Activated naive CD8-positive, alpha-beta T cell treated with anti-CD3 and anti-CD28 coated beads, Interleukin-2, amount 10 ng/mL, durations not matched to agents 7 days and 5 days (primary cell): ENCODE measurements at regions not wholly inside any gene's neighbourhood (a gene's known extent, or its start where the extent isn't known, plus 50 kb on each side); places are given as distances from the start of the nearest gene placed in this dataset.
"Not testable (repeated sequence)": the region's sequence is repeated elsewhere in the genome, so short reads cannot be mapped to it uniquely, and the experiment has no call there.

Experiments used
- ATAC-seq: fragments of 150-1000 bp; cut with Tn5 transposase; one replicate; pipeline ENCODE4 v1.10.0; 2021; ENCODE audit warnings: low read depth, moderate library complexity
- POLR2A ChIA-PET: fragments of 350-600 bp; sonication (Branson Sonifier 250); formaldehyde crosslinking; loops from one replicate; lab custom pipeline; 2021; ENCODE audit warnings: antibody characterized with exemption; lab: Charles Lee
- DNase-seq: peaks from one replicate; pipeline ENCODE4 v3.0.0; 2021
- H3K27ac Mint-ChIP-seq: one replicate; pipeline ENCODE4 v1.8.0; 2022; ENCODE audit warnings: mild to moderate bottlenecking, mixed read lengths
- H3K27me3 Mint-ChIP-seq: one replicate; pipeline ENCODE4 v1.8.0; 2022; ENCODE audit warnings: mild to moderate bottlenecking, moderate library complexity, mixed read lengths
- H3K36me3 Mint-ChIP-seq: one replicate; pipeline ENCODE4 v1.8.0; 2021; ENCODE audit warnings: mild to moderate bottlenecking, mixed read lengths
- H3K4me1 Mint-ChIP-seq: one replicate; pipeline ENCODE4 v1.8.0; 2021; ENCODE audit warnings: mixed read lengths
- H3K4me3 Mint-ChIP-seq: one replicate; pipeline ENCODE4 v1.8.0; 2022; ENCODE audit warnings: mild to moderate bottlenecking, moderate library complexity, mixed read lengths
- H3K9me3 Mint-ChIP-seq: one replicate; pipeline ENCODE4 v1.8.0; 2021; ENCODE audit warnings: mixed read lengths

- Mint-ChIP-seq H3K4me3 (no peak overlapping the region), H3K27ac (no peak overlapping the region), H3K36me3 (no peaks in the 10 kb centered on the region), H3K9me3 (no peaks in the 10 kb centered on the region), H3K4me1 (no peaks in the 10 kb centered on the region), H3K27me3 (no peaks in the 10 kb centered on the region)
- POLR2A ChIA-PET: no interaction called here
- ATAC-seq (no peak), DNase-seq (no peak)
Measured at GRCh38 chr4:79266136-79266535, 59.7 kb downstream of the NAA11 start.

DNA sequence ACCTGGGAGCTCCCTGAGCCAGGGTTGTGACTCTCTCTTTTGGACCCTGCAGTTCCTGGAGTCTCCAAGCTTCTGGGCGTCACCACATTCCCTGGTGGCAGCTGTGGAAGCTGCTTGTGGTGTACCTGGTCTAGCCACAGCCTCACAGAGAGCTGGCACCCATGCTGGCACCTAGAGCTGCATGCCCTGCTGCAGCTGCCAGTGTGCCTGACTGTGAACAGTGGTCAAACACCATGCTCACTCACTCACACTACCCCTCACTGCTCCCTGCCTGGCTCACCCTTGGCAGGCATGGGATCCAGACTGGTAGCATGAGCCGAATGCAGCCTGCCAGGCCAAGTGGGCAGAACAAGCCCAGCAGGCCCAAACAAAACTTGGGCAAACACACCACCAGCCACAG, 66.6 kb downstream of the NAA11 start:
- POLR2A ChIA-PET: no interaction called here
- Mint-ChIP-seq H3K4me1 (no peaks in the 10 kb centered on the region), H3K4me3 (no peak overlapping the region), H3K27ac (no peak overlapping the region), H3K9me3 (no peaks in the 10 kb centered on the region), H3K27me3 (no peaks in the 10 kb centered on the region), H3K36me3 (no peaks in the 10 kb centered on the region)
- ATAC-seq (no peak), DNase-seq (no peak)

- Mint-ChIP-seq H3K4me3 (no peak overlapping the region), H3K4me1 (no peaks in the 10 kb centered on the region), H3K27me3 (no peaks in the 10 kb centered on the region), H3K27ac (no peak overlapping the region), H3K9me3 (no peaks in the 10 kb centered on the region), H3K36me3 (no peaks in the 10 kb centered on the region)
- DNase-seq (no peak), ATAC-seq (no peak)
- POLR2A ChIA-PET: no interaction called here
Measured at GRCh38 chr4:79258614-79259176, 67.2 kb downstream of the NAA11 start.

DNA sequence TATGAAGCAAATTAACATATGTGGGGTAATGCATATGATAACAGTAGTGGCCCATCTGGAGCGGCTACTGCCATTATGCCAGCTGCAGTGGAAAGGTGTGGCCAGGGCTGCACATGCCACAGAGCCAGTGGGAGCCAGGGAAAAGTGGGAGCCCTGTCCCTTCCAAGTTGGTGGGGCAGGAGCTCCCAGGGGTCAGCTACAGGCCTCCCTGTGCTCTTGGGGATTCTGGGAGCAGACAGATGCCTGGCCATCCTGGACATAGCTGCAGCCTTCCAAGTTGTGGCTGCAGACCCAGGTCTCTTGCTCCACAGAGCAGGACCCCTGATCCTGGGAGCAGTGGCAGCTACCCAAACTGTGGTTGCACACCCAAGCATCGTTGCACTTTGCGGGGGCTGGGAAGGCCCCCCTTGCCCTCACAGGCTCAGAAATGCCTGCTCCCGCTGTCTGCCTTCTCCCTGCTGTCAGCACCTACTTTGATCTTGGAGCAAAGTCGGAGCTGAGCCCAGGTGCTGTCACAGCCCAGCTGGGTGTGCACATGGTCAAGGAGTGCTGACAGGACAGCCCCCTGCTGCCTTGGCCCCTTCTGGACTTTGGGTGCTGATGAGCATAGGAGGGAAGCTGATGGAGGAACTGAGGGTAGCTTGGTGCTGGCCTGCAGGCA, 67.8 kb downstream of the NAA11 start:
- POLR2A ChIA-PET: no interaction called here
- DNase-seq (no peak), ATAC-seq (no peak)
- no peaks in the 10 kb centered on the region for H3K4me1 Mint-ChIP-seq
- no peaks in the 10 kb centered on the region for H3K9me3 Mint-ChIP-seq
- H3K27ac Mint-ChIP-seq: no peak overlapping the region
- no peaks in the 10 kb centered on the region for H3K36me3 Mint-ChIP-seq
- H3K4me3 Mint-ChIP-seq: no peak overlapping the region
- no peaks in the 10 kb centered on the region for H3K27me3 Mint-ChIP-seq

DNA sequence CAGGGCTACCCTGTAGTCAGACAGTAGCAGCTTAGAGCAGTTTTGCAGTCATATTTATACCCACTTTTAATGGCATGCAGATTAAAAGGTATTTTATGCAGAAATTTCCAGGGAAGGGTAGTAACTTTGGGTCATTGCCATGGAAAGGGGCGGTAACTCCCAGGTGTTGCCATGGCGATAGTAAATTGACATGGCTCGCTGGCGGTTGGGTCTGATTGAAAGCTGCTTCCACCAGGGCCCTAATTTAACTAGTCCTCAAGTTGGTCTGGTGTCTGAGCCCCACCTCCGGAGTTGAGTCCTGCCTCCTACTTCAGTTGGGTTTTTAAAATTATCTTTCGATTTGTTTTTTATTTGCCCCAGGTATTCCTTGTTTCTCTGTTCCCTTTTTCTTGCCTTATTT, 70.1 kb downstream of the NAA11 start:
- no peaks in the 10 kb centered on the region for H3K36me3 Mint-ChIP-seq
- no peak overlapping the region for H3K27ac Mint-ChIP-seq

DNA sequence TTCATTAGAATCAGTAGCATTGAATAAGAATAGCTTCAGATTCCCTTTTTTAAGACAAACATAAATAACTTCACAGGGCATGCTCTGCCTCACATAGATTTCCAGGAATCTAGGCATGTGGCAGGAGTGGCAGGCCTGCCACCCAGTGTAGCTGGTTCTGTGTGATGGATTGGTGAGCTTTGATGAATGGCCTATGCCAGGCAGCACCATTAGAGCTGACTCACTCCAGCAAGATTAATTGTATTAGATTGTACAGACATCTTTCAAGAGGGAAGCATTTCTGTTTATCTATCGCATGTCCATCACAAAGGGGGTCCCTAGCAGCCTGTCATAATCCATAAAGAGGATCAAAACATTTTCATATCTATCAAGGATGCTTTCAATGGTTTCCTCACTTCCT, 71.9 kb downstream of the NAA11 start:
- Mint-ChIP-seq H3K9me3 (peaks cover 1% of the 10 kb centered on the region), H3K36me3 (no peaks in the 10 kb centered on the region), H3K27me3 (no peaks in the 10 kb centered on the region), H3K4me3 (no peak overlapping the region), H3K4me1 (peaks cover 3% of the 10 kb centered on the region), H3K27ac (no peak overlapping the region)
- ATAC-seq (no peak), DNase-seq (no peak)
- POLR2A ChIA-PET: no interaction called here

More for the DNA sequence above, 70.1 kb downstream of the NAA11 start:
- Mint-ChIP-seq H3K4me1 (no peaks in the 10 kb centered on the region), H3K4me3 (no peak overlapping the region), H3K27me3 (no peaks in the 10 kb centered on the region), H3K9me3 (no peaks in the 10 kb centered on the region)
- ATAC-seq (no peak), DNase-seq (no peak)
- POLR2A ChIA-PET: no interaction called here

DNA sequence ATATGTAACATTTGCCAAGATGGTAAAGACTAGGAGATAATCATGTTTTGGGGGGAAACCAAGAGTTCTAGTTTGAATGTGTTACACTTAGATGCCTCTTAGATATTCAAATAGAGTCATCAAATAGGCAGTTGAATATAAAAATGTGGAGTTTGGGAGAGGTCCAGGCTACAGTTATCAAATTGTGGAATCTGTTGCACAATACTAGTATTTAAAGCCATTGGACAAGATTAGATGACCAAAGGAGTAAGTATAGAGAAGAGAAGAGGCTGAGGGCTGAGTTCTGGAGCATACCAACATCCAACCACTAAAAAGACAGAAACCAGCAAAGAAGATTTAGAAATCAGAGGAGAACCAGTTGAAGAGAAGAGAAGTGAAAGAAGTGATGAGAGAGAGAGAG, 72.7 kb downstream of the NAA11 start:
- H3K27ac Mint-ChIP-seq: no peak overlapping the region
- H3K27me3 Mint-ChIP-seq: no peaks in the 10 kb centered on the region
- H3K9me3 Mint-ChIP-seq: peaks cover 1% of the 10 kb centered on the region
- no peak overlapping the region for H3K4me3 Mint-ChIP-seq
- DNase-seq (no peak), ATAC-seq (no peak)
- POLR2A ChIA-PET: no interaction called here
- H3K36me3 Mint-ChIP-seq: no peaks in the 10 kb centered on the region
- peaks cover 3% of the 10 kb centered on the region for H3K4me1 Mint-ChIP-seq

DNA sequence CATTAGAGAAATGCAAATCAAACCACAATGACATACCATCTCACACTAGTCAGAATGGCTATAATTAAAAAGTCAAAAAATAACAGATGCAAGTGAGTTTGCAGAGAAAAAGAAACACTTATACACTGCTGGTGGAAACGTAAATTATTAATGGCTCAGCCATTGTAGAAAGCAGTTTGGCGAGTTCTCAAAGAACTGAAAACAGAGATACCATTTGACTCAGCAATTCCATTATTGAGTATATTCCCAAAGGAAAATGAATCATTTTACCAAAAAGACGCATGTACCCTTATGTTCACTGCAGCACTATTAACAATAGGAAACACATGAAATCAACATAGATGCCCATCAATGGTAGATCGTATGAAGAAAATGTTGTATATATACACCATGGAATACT, 75.0 kb downstream of the NAA11 start:
- no peak overlapping the region for H3K4me3 Mint-ChIP-seq
- H3K9me3 Mint-ChIP-seq: peaks cover 3% of the 10 kb centered on the region
- no peaks in the 10 kb centered on the region for H3K36me3 Mint-ChIP-seq
- peaks cover 3% of the 10 kb centered on the region for H3K4me1 Mint-ChIP-seq
- POLR2A ChIA-PET: no interaction called here
- ATAC-seq (no peak), DNase-seq (no peak)
- H3K27ac Mint-ChIP-seq: no peak overlapping the region
- no peaks in the 10 kb centered on the region for H3K27me3 Mint-ChIP-seq

- peaks cover 3% of the 10 kb centered on the region for H3K9me3 Mint-ChIP-seq
- no peak overlapping the region for H3K4me3 Mint-ChIP-seq
- no peak overlapping the region for H3K27ac Mint-ChIP-seq
- DNase-seq (no peak), ATAC-seq (no peak)
- H3K36me3 Mint-ChIP-seq: no peaks in the 10 kb centered on the region
- no peaks in the 10 kb centered on the region for H3K27me3 Mint-ChIP-seq
- peaks cover 3% of the 10 kb centered on the region for H3K4me1 Mint-ChIP-seq
- POLR2A ChIA-PET: no interaction called here
Measured at GRCh38 chr4:79249881-79250503, 75.9 kb downstream of the NAA11 start.

- POLR2A ChIA-PET: no interaction called here
- Mint-ChIP-seq H3K27ac (no peak overlapping the region), H3K9me3 (peaks cover 3% of the 10 kb centered on the region), H3K4me3 (no peak overlapping the region), H3K27me3 (no peaks in the 10 kb centered on the region), H3K4me1 (peaks cover 3% of the 10 kb centered on the region), H3K36me3 (no peaks in the 10 kb centered on the region)
- no peak for ATAC-seq
- no peak for DNase-seq
Measured at GRCh38 chr4:79248610-79249009, 77.3 kb downstream of the NAA11 start.

GRCh38 chr4:79247695-79248394, 78.0 kb downstream of the NAA11 start:
- Mint-ChIP-seq H3K9me3 (peaks cover 3% of the 10 kb centered on the region), H3K4me1 (peaks cover 3% of the 10 kb centered on the region), H3K27ac (no peak overlapping the region), H3K27me3 (no peaks in the 10 kb centered on the region), H3K4me3 (no peak overlapping the region), H3K36me3 (no peaks in the 10 kb centered on the region)
- DNase-seq (no peak), ATAC-seq (no peak)
- POLR2A ChIA-PET: no interaction called here

- H3K4me3 Mint-ChIP-seq, H3K36me3 Mint-ChIP-seq, DNase-seq, POLR2A ChIA-PET, H3K4me1 Mint-ChIP-seq, H3K27ac Mint-ChIP-seq, ATAC-seq, H3K27me3 Mint-ChIP-seq, H3K9me3 Mint-ChIP-seq: not testable (repeated sequence)
Measured at GRCh38 chr4:79245200-79245940, 80.5 kb downstream of the NAA11 start.

DNA sequence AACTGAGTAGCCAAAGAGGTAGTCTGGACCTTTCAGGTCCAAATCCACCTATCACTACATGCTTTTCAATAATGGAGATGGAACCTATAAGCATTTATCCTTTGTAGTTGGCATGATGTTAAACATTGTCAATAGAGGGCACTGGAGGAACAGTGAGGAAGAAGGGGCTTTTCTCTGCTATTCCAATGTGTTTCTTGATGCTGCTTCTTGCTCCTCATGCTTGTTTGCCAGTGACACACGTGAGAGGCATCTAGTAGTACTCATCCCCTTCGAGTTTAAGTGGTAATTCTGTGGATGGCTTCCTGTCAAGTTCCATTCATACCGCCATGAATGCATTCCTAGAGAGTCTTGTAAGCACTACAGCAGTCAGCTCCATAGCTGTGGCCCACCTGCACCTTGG, 84.0 kb downstream of the NAA11 start:
- H3K4me3 Mint-ChIP-seq: no peak overlapping the region
- ATAC-seq: no peak
- H3K9me3 Mint-ChIP-seq: peaks cover 1% of the 10 kb centered on the region
- POLR2A ChIA-PET: no interaction called here
- no peaks in the 10 kb centered on the region for H3K36me3 Mint-ChIP-seq
- H3K4me1 Mint-ChIP-seq: no peaks in the 10 kb centered on the region
- DNase-seq: no peak
- H3K27me3 Mint-ChIP-seq: no peaks in the 10 kb centered on the region
- H3K27ac Mint-ChIP-seq: no peak overlapping the region
